NCI-H226 (cell line): ENCODE measurements at regions not wholly inside any gene's neighbourhood (a gene's known extent, or its start where the extent isn't known, plus 50 kb on each side); places are given as distances from the start of the nearest gene placed in this dataset.
"Not testable (repeated sequence)": the region's sequence is repeated elsewhere in the genome, so short reads cannot be mapped to it uniquely, and the experiment has no call there.

Experiments
- DNase-seq: peaks from one replicate; pipeline ENCODE4 v3.0.0-alpha.2; 2015

DNA sequence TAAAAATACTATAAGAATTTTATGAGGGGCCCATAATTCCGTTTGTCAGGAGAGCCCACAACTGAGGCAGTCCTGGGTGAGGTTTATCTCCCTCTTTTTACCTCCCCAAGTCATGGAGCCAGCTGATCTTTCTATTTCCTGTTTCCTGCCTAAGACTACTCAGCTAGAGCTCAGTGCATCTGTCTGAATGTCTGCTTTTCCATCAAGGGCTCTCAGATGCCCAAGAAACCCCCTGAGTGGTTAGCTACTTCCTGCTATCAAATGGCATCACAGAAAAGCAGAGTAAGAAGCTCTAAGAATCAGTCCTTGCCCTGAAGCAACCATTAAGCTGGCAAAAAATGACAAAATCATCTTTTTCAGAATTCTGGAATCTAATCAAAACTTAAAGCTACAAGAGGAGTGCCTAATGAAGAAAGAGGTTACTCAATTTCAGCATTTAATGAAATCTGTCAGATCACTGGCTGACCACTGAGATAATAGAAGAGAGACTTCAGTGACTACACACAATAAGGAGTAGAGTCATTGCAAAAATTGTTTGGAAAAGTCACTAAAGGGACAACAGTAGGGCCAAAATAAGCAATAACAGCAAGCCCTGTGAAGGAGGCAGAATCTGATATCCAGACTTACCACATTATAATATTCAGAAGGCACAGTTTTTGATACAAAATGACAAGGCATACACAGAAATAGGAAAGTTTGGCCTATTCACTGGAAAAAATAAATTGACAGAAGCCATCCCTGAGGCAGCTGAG is 150.1 kb downstream of the CYB561 start:
- DNase-seq, result peak; percentile 37

DNA sequence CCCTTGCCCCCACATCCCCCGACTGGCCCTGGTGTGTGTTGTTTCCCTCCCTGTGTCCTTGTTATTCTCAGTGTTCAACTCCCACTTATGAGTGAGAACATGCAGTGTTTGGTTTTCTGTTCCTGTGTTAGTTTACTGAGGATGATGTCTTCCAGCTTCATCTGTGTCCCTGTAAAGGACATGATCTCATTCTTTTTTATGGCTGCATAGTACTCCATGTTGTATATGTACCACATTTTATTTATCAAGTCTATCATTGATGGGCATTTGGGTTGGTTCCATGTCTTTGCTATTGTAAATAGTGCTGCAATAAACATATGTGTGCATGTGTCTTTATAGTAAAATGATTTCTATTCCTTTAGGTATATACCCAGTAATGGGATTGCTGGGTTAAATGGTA is 147.2 kb downstream of the CYB561 start:
- DNase-seq, result not testable (repeated sequence)

DNA sequence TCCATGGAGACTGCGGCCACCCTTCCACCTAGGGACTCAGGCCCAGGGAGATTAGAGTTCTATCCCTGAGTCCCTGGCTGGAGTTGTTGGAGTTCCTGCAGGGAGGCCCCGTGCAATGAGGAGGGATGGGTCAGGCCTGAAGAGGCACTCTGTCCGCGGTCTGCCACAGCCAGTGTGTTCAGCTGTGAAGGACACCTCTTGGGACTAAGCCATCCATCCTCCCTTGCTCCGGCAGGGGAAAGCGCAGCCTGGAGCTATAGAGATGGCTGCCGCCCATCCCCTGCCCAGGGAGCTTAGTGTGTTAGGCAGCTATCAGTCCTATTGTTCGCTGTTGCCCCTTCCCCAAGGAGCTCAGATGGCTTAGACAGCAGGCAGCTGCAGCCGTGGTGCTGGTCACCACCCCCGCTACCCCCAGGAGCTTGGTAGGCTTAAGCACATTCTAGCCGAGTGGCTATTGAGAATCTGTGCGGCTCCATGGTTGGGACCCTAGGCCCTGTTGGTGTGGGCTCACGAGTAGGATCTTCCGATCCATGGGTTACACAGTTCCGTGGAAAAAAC is 141.3 kb downstream of the CYB561 start:
- DNase-seq, result no peak

DNA sequence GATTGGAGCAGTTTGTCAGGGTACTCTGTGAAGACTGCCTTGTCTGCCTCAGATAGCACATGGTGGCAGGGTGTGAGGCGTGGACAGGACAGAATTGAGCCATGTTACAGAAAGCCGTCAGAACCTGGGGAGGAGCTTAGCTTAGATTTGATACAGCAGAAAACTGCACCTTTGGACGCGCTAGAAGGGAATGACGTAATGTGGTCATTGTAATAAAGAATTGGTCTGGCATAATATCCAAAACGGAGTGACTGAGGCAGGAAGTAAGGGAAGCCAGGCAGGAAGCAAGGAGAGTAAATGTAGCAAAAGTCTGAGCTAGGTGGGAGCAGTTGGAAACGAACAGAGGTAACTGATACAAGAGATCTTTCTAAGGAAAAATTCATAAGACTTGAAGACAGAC is 140.2 kb downstream of the CYB561 start:
- no peak for DNase-seq

DNA sequence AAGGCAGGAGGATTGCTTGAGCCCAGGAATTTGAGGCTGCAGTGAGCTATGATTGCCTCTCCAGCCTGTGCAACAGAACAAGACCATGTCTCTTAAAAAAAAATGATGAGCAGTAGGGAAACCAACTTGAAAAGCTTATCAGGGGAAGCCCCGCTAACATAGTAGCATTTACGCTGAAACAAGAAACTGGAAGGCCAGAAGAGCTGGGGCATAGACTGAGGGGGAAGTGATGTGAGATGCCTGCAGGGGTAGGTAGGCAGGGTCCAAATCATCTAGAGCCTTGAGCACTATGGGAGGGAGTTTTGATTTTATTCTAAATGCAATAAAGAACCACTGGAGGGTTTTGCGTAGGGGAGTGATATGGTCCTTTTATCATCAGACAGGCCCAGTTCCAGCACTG is 139.3 kb downstream of the CYB561 start:
- no peak for DNase-seq

GRCh38 chr17:63308272-63308671 is 137.8 kb downstream of the CYB561 start:
- no peak for DNase-seq

DNA sequence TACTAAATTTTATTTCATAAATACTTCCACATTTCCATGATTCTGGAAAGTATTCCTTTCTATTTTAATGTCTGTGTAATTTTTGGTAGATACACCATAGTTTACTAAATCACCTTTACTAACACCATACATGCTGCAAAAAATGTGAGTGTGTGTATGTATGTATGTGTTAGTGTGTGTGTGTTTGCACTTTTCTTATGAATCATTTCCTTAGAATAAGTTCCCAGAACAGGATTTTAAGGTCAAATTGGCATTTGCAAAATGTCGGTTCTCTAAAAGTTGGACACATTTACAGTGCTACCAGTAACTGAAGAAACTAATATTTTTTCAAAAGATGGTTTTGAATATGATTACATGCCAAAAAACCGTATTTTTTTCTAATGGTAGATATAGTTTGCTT is 137.1 kb downstream of the CYB561 start:
- no peak for DNase-seq

GRCh38 chr17:63311416-63311937 is 134.6 kb downstream of the CYB561 start:
- DNase-seq, result no peak

GRCh38 chr17:63314761-63315160 is 131.3 kb downstream of the CYB561 start:
- DNase-seq, result no peak

GRCh38 chr17:63316100-63316499 is 130.0 kb downstream of the CYB561 start:
- DNase-seq, result no peak

- DNase-seq, result no peak
Measured at GRCh38 chr17:63317166-63317840, 128.8 kb downstream of the CYB561 start.

GRCh38 chr17:63325808-63326207 is 120.3 kb downstream of the CYB561 start:
- DNase-seq, result no peak

DNA sequence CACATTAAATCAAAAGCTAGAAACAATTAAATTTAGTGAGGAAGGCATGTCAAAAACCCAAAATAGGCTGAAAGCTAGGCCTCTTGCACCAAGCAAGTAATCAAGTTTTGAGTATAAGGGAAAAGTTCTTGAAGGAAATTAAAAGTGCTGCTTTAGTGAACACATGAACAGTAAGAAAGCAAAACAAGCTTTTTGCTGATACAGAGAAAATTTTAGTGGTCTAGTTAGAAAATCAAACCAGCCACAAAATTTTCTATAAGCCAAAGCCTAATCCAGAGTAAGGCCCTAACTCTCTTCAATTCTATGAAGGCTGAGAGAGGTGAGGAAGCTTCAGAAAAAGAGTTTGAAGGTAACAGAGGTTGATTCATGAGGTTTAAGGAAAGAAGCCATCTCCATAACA is 116.2 kb downstream of the CYB561 start:
- no peak for DNase-seq

GRCh38 chr17:63331301-63332061 is 114.6 kb downstream of the CYB561 start:
- DNase-seq, result no peak

DNA sequence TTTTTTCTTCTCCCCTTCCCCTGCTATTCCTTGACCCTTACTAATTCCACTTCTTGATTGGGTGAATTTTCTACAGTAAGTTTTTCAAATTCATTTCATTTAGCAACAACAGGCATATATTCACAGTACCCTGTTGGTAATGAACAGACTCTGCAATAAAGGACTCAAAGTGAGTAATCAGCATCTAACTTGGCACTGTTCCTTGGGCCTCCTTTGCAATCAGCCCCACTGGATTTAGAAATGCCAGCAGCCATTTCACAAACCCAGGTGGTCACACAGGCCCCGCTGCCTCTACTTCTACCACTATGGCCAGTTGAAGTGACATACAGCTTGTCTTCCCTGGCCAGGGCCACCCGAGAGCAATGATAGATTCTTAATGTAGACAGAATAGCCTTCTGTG is 113.8 kb downstream of the CYB561 start:
- DNase-seq, result no peak

- no peak for DNase-seq
Measured at GRCh38 chr17:63333869-63334268, 112.2 kb downstream of the CYB561 start.

DNA sequence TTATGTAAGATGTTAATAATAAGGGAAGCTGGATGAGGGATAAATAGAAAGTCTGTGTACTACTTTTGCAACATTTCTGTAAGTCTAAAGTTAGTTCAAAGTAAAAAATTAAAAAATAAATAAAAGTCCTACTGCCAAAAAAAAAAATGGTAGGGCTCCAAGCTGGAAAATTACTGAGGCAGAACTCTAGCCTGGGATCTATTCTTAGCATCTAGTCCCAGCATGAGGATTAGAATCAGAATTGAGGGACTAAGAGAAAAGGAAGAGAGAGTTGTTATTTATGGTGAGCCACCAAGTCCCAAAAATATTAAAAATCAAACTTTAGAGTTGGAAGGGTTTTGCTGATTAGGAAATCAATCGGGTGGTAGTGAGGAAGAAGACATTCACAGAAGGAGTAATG is 110.3 kb downstream of the CYB561 start:
- no peak for DNase-seq

GRCh38 chr17:63337579-63337978 is 108.5 kb downstream of the CYB561 start:
- no peak for DNase-seq

- DNase-seq, result no peak
Measured at GRCh38 chr17:63338272-63338671, 107.8 kb downstream of the CYB561 start.

DNA sequence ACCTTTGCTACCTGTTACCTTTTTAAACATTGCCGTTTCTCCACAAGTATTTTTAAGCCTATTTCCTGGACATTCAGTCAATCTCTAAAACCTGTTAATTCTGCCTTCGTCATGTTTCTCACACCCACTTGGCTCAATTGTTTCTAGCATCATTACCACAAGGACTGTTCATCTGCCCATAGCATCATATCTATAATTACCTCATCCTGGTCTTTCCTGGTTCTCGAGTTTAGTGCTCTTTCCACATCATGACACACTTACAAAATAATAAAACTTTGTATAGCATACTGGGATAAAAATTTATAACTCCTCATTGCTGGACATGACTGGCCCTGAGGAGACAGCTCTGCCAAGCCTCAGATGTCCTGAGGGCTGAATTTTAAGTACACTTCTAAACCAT is 104.8 kb downstream of the CYB561 start:
- DNase-seq, result no peak

DNA sequence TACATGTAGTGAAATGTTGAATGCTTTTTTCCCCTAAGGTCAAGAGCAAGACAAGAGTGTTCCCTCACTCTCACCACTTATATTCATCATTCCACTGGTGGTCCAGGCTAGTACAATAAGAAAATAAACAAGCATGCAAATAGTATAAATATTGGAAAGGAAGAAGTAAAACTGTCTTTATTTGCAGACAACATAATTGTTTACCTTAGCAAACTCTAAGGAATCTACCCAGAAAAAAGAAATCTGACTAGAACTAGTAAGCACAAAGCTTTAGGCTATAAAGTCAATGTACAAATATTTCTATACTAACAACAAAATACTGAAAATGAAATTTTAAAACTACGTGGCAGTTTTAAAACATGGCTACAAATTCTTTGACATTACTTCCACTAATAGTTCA is 101.7 kb downstream of the CYB561 start:
- DNase-seq, result no peak

DNA sequence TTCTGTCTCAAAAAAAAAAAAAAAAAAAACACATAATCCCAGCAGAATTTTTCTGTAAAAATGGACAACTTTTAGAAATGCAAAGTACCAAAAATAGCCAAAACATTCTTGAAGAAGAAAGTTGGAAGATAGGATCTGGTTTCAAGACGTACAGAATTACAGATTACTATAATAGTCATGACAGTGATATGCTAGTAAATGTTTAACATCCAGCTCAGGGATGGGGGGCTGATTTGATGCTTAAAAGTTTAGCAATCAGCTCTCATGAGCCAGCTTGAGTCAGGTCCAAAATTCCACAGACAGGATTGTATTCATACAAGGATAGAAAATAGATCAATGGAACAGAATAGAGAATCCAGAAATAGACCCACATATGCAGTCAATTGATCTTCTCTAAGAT is 100.5 kb downstream of the CYB561 start:
- no peak for DNase-seq

- DNase-seq, result no peak
Measured at GRCh38 chr17:63347475-63347874, 98.6 kb downstream of the CYB561 start.
